GM12878 (cell line): ENCODE measurements at regions not wholly inside any gene's neighbourhood (a gene's known extent, or its start where the extent isn't known, plus 50 kb on each side); places are given as distances from the start of the nearest gene placed in this dataset.

Experiments used
- ATAC-seq: fragments of 200-7000 bp; cut with Tn5 transposase; 3 replicates; pipeline ENCODE4 v1.9.1; 2020; ENCODE audit warnings: mild to moderate bottlenecking, moderate library complexity
- BruUV-seq: library from RNA; stranded (reverse); fragments of 400-500 nt; replicated peaks from 2 replicates; lab custom pipeline; 2021; lab: Mats Ljungman, UMichigan
- CTCF ChIA-PET: fragments of 300-600 bp; sonication (Branson Sonifier 250); formaldehyde crosslinking; extraction: SDS; loops from one replicate; lab custom pipeline; 2021; ENCODE audit warnings: inconsistent platforms; lab: Yijun Ruan, JAX
- POLR2A ChIA-PET: fragments of 350-600 bp; formaldehyde crosslinking; extraction: SDS; loops from one replicate; lab custom pipeline; 2021; ENCODE audit warnings: inconsistent platforms; lab: Charles Lee
- RAD21 ChIA-PET: fragments of 300-600 bp; sonication (Branson Sonifier 250); formaldehyde crosslinking; loops from one replicate; lab custom pipeline; 2023; ENCODE audit warnings: antibody characterized with exemption; ENCODE audit not compliant: unreplicated experiment; lab: Charles Lee
- SMC1A ChIA-PET: fragments of 300-600 bp; sonication (Branson Sonifier 250); formaldehyde crosslinking; loops from one replicate; lab custom pipeline; 2023; ENCODE audit not compliant: unreplicated experiment, uncharacterized antibody; lab: Charles Lee
- DNase-seq: peaks from one replicate; pipeline ENCODE4 v3.0.0-alpha.2; 2011; ENCODE audit warnings: low read depth, low spot score
- FAIRE-seq: peaks from 3 replicates; lab custom pipeline; 2011; peaks lifted over from hg19 to GRCh38; lab: Jason Lieb, UNC
- H2AFZ ChIP-seq: 2 replicates; pipeline ENCODE4 v1.6.0; 2011; ENCODE audit warnings: low read depth, low read length, control low read depth; ENCODE audit not compliant: control insufficient read depth
- H3K27ac ChIP-seq: 2 replicates; pipeline ENCODE4 v1.5.1; 2011; ENCODE audit warnings: control low read depth; ENCODE audit not compliant: control insufficient read depth, insufficient read depth
- H3K27me3 ChIP-seq, 2 experiments: replicated peaks in 1 of 2; 2 replicates each; pipeline versions ENCODE4 v1.6.0 to v1.6.1; 2011; ENCODE audit warnings: low read length in 1 of 2; ENCODE audit not compliant: control insufficient read depth in 2 of 2, insufficient read depth in 2 of 2
- H3K36me3 ChIP-seq, 2 experiments: 2 replicates each; pipeline ENCODE4 v1.5.1; 2011; ENCODE audit warnings: low read length in 1 of 2; ENCODE audit not compliant: control insufficient read depth in 2 of 2, insufficient read depth in 2 of 2
- H3K4me1 ChIP-seq: 2 replicates; pipeline ENCODE4 v1.6.1; 2011; ENCODE audit warnings: mild to moderate bottlenecking, low read length, moderate library complexity, mixed read lengths; ENCODE audit not compliant: control insufficient read depth, insufficient read depth
- H3K4me2 ChIP-seq: 2 replicates; pipeline ENCODE4 v1.6.0; 2011; ENCODE audit warnings: control low read depth; ENCODE audit not compliant: control insufficient read depth, insufficient read depth
- H3K4me3 ChIP-seq: fragments of 200-600 bp; sonication (generic); 2 replicates; pipeline ENCODE4 v1.5.1; 2016
- H3K79me2 ChIP-seq: 2 replicates; pipeline ENCODE4 v1.6.0; 2011; ENCODE audit warnings: low read length; ENCODE audit not compliant: control insufficient read depth, insufficient read depth
- H3K9ac ChIP-seq: 2 replicates; pipeline ENCODE4 v1.8.0; 2011; ENCODE audit warnings: low read length, control low read depth, mixed read lengths; ENCODE audit not compliant: control insufficient read depth, insufficient read depth
- H3K9me3 ChIP-seq: replicated peaks from 3 replicates; pipeline ENCODE4 v1.5.1; 2011; ENCODE audit warnings: mild to moderate bottlenecking, low read length; ENCODE audit not compliant: control insufficient read depth, insufficient read depth
- H4K20me1 ChIP-seq: 2 replicates; pipeline ENCODE4 v1.6.0; 2011; ENCODE audit not compliant: control insufficient read depth, insufficient read depth
- ATF7 ChIP-seq: fragments of 450-650 bp; IDR thresholded peaks from 2 replicates; pipeline ENCODE4 v1.6.1; 2016; ENCODE audit warnings: low read depth, mild to moderate bottlenecking
- BACH1 ChIP-seq: fragments of 450-650 bp; IDR thresholded peaks from 2 replicates; pipeline ENCODE4 v1.6.1; 2017; ENCODE audit warnings: mild to moderate bottlenecking, borderline replicate concordance
- BCLAF1 ChIP-seq: fragments of 450-650 bp; IDR thresholded peaks from 2 replicates; pipeline ENCODE4 v1.6.1; 2017; ENCODE audit warnings: antibody characterized with exemption, mild to moderate bottlenecking, moderate library complexity
- CBFB ChIP-seq: IDR thresholded peaks from 2 replicates; pipeline ENCODE4 v1.6.1; 2016; ENCODE audit warnings: antibody characterized with exemption, low read depth
- FOS ChIP-seq: IDR thresholded peaks from 3 replicates; pipeline ENCODE4 v1.6.1; 2011; ENCODE audit warnings: borderline replicate concordance; ENCODE audit not compliant: insufficient read length; ENCODE audit errors: extremely low read depth
- HSF1 ChIP-seq: fragments of 150-350 bp; IDR thresholded peaks from 2 replicates; pipeline ENCODE4 v1.6.1; 2014; ENCODE audit warnings: mild to moderate bottlenecking, low read depth, low read length
- KAT2A ChIP-seq: conservative IDR thresholded peaks from 2 replicates; pipeline ENCODE4 v1.6.1; 2011; ENCODE audit warnings: low read depth, low read length; ENCODE audit not compliant: control insufficient read depth
- MXI1 ChIP-seq: fragments of 150-350 bp; IDR thresholded peaks from 2 replicates; pipeline ENCODE4 v1.6.1; 2011; ENCODE audit warnings: low read depth, mild to moderate bottlenecking, inconsistent platforms, low read length, improper control_type of control experiment
- MYC ChIP-seq: IDR thresholded peaks from 2 replicates; pipeline ENCODE4 v1.6.1; 2011; ENCODE audit warnings: mild to moderate bottlenecking, low read length, moderate library complexity, inconsistent platforms; ENCODE audit not compliant: insufficient read depth, insufficient replicate concordance, insufficient read length, severe bottlenecking
- NFXL1 ChIP-seq: fragments of 450-650 bp; IDR thresholded peaks from 2 replicates; pipeline ENCODE4 v1.6.1; 2017; ENCODE audit warnings: antibody characterized with exemption, mild to moderate bottlenecking, borderline replicate concordance
- NR2F1 ChIP-seq: fragments of 450-650 bp; conservative IDR thresholded peaks from 2 replicates; pipeline ENCODE4 v1.6.1; 2017; ENCODE audit warnings: mild to moderate bottlenecking
- PBX3 ChIP-seq: IDR thresholded peaks from 2 replicates; pipeline ENCODE4 v1.6.1; 2011; ENCODE audit warnings: mild to moderate bottlenecking, low read depth, low read length, moderate library complexity; ENCODE audit not compliant: insufficient replicate concordance
- PKNOX1 ChIP-seq: fragments of 450-650 bp; IDR thresholded peaks from 2 replicates; pipeline ENCODE4 v1.6.1; 2016; ENCODE audit warnings: mild to moderate bottlenecking
- POLR2A ChIP-seq: IDR thresholded peaks from 2 replicates; pipeline ENCODE4 v1.6.1; 2011; ENCODE audit warnings: low read depth, mild to moderate bottlenecking, low read length
- SIN3A ChIP-seq: IDR thresholded peaks from 2 replicates; pipeline ENCODE4 v1.6.1; 2012; ENCODE audit warnings: low read depth, low read length, improper control_type of control experiment
- TBL1XR1 ChIP-seq: IDR thresholded peaks from 2 replicates; pipeline ENCODE4 v1.6.1; 2012; ENCODE audit warnings: low read depth, low read length, improper control_type of control experiment
- TCF3 ChIP-seq: IDR thresholded peaks from 2 replicates; pipeline ENCODE4 v1.6.1; 2012; ENCODE audit warnings: low read depth, mild to moderate bottlenecking, low read length, borderline replicate concordance; ENCODE audit not compliant: insufficient read depth
- ZBED1 ChIP-seq: IDR thresholded peaks from 2 replicates; pipeline ENCODE4 v1.6.1; 2016; ENCODE audit warnings: borderline replicate concordance
- ZZZ3 ChIP-seq: IDR thresholded peaks from 2 replicates; pipeline ENCODE4 v1.6.1; 2011; ENCODE audit warnings: low read depth; ENCODE audit not compliant: control insufficient read depth, insufficient read length
- in situ Hi-C: fragments of 300-500 bp; cut with MboI; formaldehyde crosslinking; loops from 9 replicates; pipeline ENCODE4 v1.14.3; 2018; ENCODE audit warnings: mixed read lengths
- intact Hi-C: fragments of 100-400 bp; cut with micrococcal nuclease; formaldehyde crosslinking; loops from one replicate; pipeline ENCODE4 v1.14.2; 2022; ENCODE audit not compliant: unreplicated experiment

- RAD21 ChIA-PET, result no interaction called here
- Histone ChIP-seq H3K4me1 (no peaks in the 10 kb centered on the region), H3K9me3 (no peaks in the 10 kb centered on the region), H3K9ac (no peak overlapping the region), H3K36me3 (no peaks in the 10 kb centered on the region), H3K27me3 (no peaks in the 10 kb centered on the region; a peak in 3 of 4 replicates), H3K79me2 (no peaks in the 10 kb centered on the region), H3K4me2 (no peak overlapping the region), H3K4me3 (no peak overlapping the region), H2AFZ (no peak overlapping the region), H4K20me1 (no peaks in the 10 kb centered on the region), H3K27ac (no peak overlapping the region)
- no peak for FAIRE-seq
- no peak for ATAC-seq
- POLR2A ChIA-PET, result no interaction called here
- no TSS peak for BruUV-seq
- DNase-seq, result no peak
- CTCF ChIA-PET, result no interaction called here
- in situ Hi-C loops (no loop called here), intact Hi-C loops (no loop called here)
- no peak for TF ChIP-seq ZZZ3
- TF ChIP-seq FOS, result no peak
- no peak for TF ChIP-seq PBX3
- TF ChIP-seq MYC, result no peak
- TF ChIP-seq KAT2A, result no peak
- TF ChIP-seq BACH1, result no peak
- TF ChIP-seq NFXL1, result no peak
- TF ChIP-seq CBFB, result no peak
- no peak for TF ChIP-seq SIN3A
- TF ChIP-seq POLR2A, result no peak
- TF ChIP-seq NR2F1, result no peak
- TF ChIP-seq BCLAF1, result no peak
- TF ChIP-seq ZBED1, result no peak
- TF ChIP-seq TCF3, result no peak
- no peak for TF ChIP-seq PKNOX1
- no peak for TF ChIP-seq ATF7
- TF ChIP-seq MXI1, result no peak
- TF ChIP-seq TBL1XR1, result no peak
- TF ChIP-seq HSF1, result no peak
- SMC1A ChIA-PET, result no interaction called here
These were observed 234.5 kb upstream of the B3GAT1 start for GRCh38 chr11:134646561-134646960.
